HG02943 (cell line): ENCODE measurements at regions not wholly inside any gene's neighbourhood (a gene's known extent, or its start where the extent isn't known, plus 50 kb on each side); places are given as distances from the start of the nearest gene placed in this dataset.

Experiments
- ATAC-seq: cut with Tn5 transposase; IDR thresholded peaks from one replicate; pipeline ENCODE4 v1.9.1; 2021; ENCODE audit warnings: mild to moderate bottlenecking, low read depth, moderate library complexity; ENCODE audit not compliant: unreplicated experiment

GRCh38 chr15:39132954-39133600 lies 447.8 kb upstream of the THBS1 start:
- no peak for ATAC-seq

DNA sequence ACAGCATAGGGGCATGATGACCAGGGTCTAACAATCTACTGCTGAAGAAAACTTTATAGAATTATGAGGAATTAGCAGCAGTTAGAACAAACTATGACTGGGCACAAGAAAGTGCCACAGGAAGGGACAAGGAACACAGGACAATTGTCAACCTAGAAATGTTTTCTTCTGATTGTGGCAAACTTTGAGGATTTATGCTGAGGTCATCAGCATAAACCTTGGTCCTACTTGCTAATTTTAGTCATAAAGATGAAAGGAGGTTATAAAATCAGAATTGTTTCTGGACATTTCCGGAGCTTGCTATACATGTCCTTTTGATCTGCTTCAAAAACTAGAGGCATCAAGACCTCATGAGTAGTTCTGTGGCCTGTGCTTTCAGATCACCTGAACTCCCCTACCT lies 446.6 kb upstream of the THBS1 start:
- ATAC-seq, result no peak

DNA sequence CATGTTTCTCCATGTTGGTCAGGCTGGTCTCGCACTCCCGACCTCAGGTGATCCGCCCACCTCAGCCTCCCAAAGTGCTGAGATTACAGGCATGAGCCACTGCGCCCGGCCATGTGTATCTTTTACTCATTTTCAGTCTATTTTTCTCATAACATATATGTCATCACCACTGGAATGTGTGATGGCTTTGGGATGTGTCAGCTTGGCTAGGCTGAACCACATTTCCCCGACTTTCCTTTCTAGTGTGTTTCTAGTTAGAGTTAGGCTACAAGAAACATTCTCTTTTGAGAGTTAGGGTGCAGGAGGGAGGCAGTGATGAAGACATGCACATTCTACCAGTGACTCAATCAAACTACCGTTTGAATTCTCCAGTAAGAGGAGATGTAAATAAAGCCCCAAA lies 444.9 kb upstream of the THBS1 start:
- no peak for ATAC-seq

GRCh38 chr15:39139431-39140059 lies 441.3 kb upstream of the THBS1 start:
- no peak for ATAC-seq

GRCh38 chr15:39140060-39140604 lies 440.7 kb upstream of the THBS1 start:
- no peak for ATAC-seq

- ATAC-seq, result no peak
Measured at GRCh38 chr15:39142500-39142899, 438.4 kb upstream of the THBS1 start.

DNA sequence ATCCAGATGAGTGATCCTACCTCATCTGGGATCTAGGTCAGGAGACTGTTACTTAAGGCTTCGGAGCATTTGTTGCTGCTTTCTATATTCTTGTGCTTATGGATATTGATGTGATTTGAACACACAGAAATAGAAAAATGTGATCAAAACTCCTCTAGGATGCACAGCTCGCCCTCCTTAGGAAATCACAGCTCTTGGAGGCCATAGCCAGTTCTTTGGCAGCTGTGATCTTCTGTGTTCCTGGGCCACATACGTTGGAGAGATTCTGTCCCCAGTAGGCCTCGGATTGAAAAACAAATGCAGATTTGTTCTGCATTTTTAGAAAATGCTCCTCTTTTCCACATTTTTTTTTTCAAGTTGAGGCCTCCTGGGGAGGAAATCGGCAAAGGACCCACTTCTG lies 437.4 kb upstream of the THBS1 start:
- no peak for ATAC-seq

GRCh38 chr15:39144051-39144450 lies 436.8 kb upstream of the THBS1 start:
- no peak for ATAC-seq

DNA sequence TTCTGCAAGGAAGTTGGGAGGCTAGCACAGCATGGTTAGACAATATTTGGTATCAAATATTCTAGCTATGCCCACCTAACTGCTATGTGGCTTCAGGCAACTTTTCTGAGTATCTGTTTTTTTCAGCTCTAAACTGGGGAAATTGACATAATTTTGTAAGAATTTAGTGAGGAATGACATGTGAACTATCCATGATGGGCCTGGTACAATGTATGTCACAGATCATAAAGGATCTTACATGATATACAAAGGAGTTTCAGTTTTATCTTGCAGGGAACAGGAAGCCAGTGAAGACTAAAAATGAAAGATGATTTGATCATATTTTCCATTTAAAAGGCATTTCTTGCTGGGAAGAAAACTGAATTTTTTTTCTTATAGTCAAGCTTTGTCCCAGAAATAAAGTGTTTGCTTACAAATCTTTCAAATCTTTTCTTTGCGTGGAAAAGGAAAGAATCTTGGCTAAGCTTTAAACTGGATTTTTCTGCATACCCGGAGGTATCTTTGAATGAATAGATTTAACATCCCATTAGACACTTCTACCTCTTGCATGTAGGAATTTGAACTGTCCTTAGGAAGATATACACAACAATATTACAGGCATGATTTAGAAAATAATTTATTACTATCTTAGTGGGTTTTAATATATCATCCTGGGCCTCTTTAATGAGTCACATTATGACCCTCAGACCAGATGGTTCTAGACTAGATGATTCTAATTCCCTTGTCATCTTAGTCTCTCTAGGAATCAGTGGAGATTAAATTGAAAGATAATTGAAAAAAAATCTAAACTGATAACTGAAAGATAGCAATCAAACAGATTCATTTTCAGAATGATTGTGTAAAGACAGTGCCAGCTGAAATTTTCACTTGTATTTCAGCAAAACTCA lies 436.0 kb upstream of the THBS1 start:
- no peak for ATAC-seq

DNA sequence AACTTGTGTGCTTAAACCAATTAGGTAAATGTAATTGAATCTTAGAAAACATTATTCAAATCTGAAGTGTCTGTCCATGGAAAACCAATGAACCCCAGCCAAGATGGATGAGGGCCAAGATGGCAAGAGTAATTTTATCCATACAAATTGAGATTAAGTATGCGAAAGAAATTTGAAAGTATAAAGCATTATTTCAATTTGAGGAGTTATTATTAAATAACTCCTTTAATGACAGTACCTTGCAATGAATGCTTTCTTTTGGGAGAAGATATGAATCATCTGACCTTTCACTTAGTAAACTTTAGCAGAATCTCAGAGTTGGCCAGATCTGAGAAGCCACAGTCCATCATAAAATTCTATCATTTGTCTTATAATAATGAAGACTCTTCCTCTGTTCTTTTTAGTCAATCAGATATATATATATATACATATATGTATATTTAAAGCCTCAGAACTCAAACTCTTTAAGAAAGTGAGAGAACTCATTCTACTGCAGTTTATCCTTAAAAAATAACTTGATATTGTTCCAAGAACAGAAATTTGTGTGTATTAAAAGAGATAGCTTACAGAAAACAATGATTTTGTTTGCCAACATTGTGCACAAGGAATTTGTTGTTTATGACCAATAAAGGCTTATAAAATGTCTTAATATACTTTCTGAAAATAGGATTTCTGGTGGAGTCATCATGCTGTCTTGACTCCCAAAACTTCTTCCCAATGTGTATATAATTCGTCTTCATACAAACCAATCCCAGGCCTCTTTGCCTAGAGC lies 434.8 kb upstream of the THBS1 start:
- ATAC-seq, result no peak

DNA sequence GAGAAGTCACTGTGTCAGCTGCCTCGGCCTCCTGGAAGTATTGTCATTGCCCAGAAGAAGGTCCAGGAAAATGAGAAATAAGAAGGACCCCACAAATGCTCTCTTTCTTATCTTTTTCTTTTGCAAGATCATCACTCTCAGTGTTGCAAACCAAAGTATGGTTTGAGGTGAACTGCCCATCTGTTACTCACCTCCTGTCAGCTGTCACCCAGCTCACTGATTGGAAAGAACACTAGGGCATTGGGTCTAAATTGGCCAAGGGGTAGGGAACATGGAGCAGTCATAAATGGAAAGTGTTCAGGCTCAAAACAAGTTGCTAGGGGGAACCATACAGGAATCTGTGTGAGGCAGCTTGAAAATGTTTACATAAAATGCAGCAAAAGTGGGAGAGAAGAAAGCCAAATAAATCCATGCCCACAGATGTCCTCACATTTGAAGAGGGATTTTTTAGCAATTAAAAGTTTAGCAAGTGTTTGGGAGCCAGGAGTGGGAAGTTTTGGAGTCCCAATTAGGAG lies 431.2 kb upstream of the THBS1 start:
- ATAC-seq, result no peak

- ATAC-seq, result no peak
Measured at GRCh38 chr15:39151545-39151944, 429.3 kb upstream of the THBS1 start.

DNA sequence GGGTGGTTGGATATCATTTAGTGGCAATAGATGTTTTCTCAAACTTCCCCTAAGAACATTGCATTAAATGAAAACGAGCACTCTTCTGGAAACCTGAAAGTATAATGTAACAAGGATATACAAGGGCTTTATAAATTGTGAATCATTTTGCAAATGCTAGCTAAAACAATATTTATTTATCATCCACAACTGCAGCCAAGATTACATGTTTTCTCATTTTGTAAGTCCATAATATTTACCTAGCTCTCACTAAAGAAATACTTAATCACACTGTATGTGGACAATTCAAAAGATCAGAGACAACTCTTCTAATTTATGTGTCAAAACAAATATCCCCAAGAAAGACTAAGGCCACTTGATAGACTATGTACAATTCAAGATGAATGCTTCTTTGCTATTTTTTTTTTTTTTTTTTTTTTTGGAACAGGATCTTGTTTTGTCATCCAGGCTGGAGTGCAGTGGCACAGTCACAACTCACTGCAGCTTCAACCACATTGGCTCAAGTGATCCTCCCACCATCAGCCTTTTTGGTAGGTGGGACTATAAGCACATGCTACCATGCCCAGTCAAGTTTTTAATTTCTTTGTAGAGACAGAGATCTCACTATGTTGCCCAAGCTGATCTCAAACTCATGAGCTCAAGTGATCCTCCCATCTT lies 427.7 kb upstream of the THBS1 start:
- ATAC-seq, result no peak

GRCh38 chr15:39153716-39154115 lies 427.2 kb upstream of the THBS1 start:
- ATAC-seq, result no peak

DNA sequence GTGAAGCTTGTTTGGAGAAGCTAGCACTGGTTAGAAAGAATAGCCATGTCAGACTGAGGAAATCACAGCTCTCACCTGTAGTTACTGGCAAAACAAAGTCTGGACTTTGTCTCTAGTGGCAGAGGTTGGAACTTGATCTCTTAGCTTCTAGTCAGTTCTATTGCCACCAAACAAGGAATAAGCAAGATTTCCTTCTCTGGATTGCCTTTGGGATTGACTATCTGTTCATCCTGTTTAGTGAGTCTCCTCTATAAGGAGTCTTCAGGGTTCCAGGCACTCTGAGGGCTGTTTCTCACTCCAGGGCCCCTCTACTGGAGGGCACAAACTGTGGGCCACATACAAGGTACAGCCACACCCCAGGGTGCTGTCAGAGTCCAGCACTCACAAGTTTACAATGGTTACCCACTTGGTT lies 426.6 kb upstream of the THBS1 start:
- ATAC-seq, result no peak

- no peak for ATAC-seq
Measured at GRCh38 chr15:39154776-39155175, 426.1 kb upstream of the THBS1 start.

DNA sequence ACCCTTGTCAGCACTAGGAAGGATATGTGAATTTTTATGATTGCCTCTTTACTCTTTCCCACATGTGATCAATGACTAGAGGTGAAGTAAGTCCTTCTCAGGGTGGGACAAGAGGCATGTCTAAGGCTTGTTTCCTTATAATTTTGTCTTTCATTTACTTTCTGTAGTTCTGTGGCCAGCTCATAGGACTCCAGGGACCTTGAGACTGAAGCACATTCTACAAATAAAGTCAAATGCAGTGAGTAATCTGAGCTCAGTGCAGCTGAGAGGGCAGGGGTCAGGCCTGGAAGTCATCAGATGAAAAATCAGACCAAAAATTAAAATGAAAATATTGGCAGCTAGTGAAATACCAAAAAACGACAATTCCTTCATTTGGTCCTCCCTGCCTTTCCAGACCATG lies 424.7 kb upstream of the THBS1 start:
- ATAC-seq, result no peak

DNA sequence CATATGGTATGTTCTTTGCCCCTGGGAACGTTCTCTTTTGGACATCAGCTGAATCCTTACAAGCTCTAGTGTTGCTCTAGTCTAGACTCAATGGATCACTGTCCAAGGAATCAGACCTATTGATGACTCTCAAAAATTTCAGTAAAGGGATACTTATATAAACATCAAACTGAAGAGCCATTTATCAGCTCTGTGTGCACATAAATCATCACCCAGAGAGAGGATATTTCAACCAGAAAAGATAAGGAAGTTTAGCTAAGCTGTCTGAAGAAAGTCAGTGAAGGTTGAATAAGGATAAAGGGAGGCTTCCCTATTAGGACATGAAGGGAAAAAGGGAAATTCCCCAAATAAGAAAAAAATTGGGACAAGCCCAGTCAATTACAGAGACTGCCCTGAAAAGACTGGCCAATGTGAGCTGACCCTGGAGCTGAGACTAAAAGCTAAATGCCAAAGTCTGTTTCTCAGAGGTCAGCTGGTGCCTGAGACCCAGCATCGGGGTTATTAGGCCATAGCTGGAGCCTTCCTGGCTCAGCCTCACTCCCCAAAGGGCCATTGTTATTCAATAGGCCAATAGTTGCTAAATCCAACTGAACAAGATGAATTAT lies 424.1 kb upstream of the THBS1 start:
- no peak for ATAC-seq

DNA sequence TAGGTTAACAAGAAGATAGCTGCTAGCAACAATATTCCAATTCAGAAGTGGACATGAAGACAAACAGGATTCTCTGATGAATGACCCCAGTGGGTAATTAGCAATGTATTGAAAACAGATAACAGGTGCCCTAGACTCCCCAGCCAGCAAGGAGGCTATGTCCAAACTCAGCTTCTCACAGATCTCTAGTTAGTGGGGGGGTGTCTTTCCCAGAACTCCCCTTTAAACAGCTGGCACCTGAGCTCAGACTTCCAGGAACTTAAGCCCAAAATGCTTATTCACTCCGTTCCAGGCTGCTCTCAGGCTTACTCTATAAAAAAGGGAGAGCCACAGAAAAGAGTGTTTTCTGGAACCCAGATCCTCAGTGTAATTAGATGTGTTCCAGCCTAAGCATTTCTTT lies 423.0 kb upstream of the THBS1 start:
- ATAC-seq, result no peak
